ENCODE measurements at regions not wholly inside any gene's neighbourhood (a gene's known extent, or its start where the extent isn't known, plus 50 kb on each side); places are given as distances from the start of the nearest gene placed in this dataset.

DNA sequence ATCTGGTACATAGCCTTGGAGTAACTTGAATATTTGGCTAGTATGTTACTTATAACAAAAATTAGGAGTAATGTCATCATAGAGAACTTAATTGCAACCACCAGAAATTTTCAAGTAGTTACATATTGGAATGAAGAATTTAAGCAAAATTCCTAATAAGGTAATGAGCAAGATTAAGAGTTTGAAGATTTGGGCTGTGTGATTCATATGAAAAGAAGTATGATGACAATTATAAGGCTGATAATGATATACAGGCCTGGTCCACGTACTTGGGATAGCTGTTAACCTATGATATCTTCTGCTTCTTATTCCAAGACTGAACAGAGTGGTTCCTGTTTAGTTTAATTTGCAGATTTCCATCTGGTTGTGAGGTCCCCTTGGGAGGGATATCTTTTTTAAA, 463.9 kb downstream of the RAPGEF2 start:
- Histone ChIP-seq H3K27me3 (ENCODE audit: insufficient read depth in 3 of 3, low read length in 2 of 3) (no peaks in the 10 kb centered on the region), H3K4me1 (no peaks in the 10 kb centered on the region), H3K36me3 (ENCODE audit: insufficient read depth in 1 of 2, low read depth in 1 of 2) (no peaks in the 10 kb centered on the region), H3K4me3 (no peak overlapping the region), H3K9me3 (peaks cover 14% of the 10 kb centered on the region), H3K27ac (no peak overlapping the region)
- intact Hi-C loops (cut with DNase I), result no loop called here
- ATAC-seq (no peak), DNase-seq (no peak)
- 59 to 70% (median 65%) methylated on average over 1 of the region's 1 CpG for WGBS, 3 donors
- TF ChIP-seq, protein P1, sequence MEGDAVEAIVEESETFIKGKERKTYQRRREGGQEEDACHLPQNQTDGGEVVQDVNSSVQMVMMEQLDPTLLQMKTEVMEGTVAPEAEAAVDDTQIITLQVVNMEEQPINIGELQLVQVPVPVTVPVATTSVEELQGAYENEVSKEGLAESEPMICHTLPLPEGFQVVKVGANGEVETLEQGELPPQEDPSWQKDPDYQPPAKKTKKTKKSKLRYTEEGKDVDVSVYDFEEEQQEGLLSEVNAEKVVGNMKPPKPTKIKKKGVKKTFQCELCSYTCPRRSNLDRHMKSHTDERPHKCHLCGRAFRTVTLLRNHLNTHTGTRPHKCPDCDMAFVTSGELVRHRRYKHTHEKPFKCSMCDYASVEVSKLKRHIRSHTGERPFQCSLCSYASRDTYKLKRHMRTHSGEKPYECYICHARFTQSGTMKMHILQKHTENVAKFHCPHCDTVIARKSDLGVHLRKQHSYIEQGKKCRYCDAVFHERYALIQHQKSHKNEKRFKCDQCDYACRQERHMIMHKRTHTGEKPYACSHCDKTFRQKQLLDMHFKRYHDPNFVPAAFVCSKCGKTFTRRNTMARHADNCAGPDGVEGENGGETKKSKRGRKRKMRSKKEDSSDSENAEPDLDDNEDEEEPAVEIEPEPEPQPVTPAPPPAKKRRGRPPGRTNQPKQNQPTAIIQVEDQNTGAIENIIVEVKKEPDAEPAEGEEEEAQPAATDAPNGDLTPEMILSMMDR (IDR thresholded peaks at IDR 0.05), result no peak

GRCh38 chr4:159577241-159577640, 474.4 kb downstream of the RAPGEF2 start:
- no peak overlapping the region for H3K4me3 ChIP-seq
- H3K9me3 ChIP-seq, result no peaks in the 10 kb centered on the region
- intact Hi-C loops (cut with DNase I), result no loop called here
- H3K27ac ChIP-seq, result no peak overlapping the region
- WGBS, 3 donors, result 65 to 76% (median 68%) methylated on average over 2 of the region's 2 CpGs
- H3K4me1 ChIP-seq, result no peaks in the 10 kb centered on the region
- DNase-seq (no peak), ATAC-seq (no peak)
- TF ChIP-seq, protein P1 (IDR thresholded peaks at IDR 0.05), result no peak
- no peaks in the 10 kb centered on the region for H3K27me3 ChIP-seq (ENCODE audit: insufficient read depth in 3 of 3, low read length in 2 of 3)
- no peaks in the 10 kb centered on the region for H3K36me3 ChIP-seq (ENCODE audit: insufficient read depth in 1 of 2, low read depth in 1 of 2)

DNA sequence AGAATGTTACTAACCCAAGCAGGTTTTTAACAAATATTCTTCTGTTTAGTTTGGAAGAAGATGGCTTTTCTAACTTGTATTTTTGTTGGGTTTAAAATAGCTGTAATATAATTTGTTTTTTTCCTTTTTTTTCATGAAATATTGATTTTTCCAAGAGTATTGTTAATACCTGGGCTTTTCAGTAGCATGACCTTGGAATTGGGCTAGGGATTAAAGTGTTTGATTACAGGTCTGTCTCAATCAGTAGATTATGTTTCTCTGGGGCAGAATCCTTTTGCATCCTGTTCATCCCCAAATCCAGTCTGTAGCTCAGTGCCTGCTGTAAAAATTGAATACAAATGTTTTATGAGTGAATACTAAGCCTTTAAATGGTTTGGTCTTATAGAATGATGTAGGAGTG, 479.8 kb downstream of the RAPGEF2 start:
- TF ChIP-seq, protein P1 (IDR thresholded peaks at IDR 0.05), result no peak
- ATAC-seq (no peak), DNase-seq (no peak)
- Histone ChIP-seq H3K36me3 (ENCODE audit: insufficient read depth in 1 of 2, low read depth in 1 of 2) (no peaks in the 10 kb centered on the region), H3K4me3 (no peak overlapping the region), H3K27me3 (ENCODE audit: insufficient read depth in 3 of 3, low read length in 2 of 3) (peaks cover 0 to 3% (median 0%) of the 10 kb centered on the region in 3 donors), H3K27ac (no peak overlapping the region), H3K4me1 (no peaks in the 10 kb centered on the region), H3K9me3 (no peaks in the 10 kb centered on the region)
- intact Hi-C loops (cut with DNase I), result no loop called here

DNA sequence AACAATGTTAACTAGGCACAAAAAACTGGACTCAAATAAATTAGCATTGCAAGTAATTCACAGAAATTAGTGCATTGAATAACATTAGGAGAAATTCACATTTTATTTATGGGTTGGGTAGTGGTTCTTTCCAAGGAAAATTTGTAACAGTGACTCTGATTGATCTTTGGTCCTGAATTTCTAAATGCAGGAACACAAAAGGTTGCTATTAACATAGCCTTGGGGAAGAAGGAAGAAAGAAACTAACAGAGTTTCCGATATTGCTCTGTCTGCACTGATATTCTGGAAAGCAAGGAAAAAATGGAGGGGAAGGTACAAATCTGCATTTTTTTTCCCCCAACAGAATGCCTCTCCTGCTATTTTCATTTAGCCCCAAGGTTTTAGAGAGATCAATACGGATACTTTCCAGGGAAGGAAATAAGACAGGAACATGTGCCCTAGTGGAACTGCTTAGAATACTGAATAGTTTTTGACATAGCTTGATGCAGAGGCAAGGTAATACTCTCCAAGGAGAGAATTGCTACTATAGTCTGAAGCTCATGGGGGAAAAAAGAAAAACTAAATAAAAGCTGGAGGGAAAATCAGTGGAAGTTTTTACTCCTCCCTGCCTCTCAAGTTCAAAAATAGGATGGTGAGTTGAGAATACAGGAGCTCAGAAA, 490.1 kb downstream of the RAPGEF2 start:
- intact Hi-C loops (cut with DNase I), result no loop called here
- Histone ChIP-seq H3K27ac (no peak overlapping the region), H3K9me3 (no peaks in the 10 kb centered on the region), H3K36me3 (ENCODE audit: insufficient read depth in 1 of 2, low read depth in 1 of 2) (no peaks in the 10 kb centered on the region), H3K27me3 (ENCODE audit: insufficient read depth in 3 of 3, low read length in 2 of 3) (no peaks in the 10 kb centered on the region), H3K4me3 (no peak overlapping the region), H3K4me1 (no peaks in the 10 kb centered on the region)
- TF ChIP-seq, protein P1 (IDR thresholded peaks at IDR 0.05), result no peak
- 52 to 70% (median 67%) methylated on average over 2 of the region's 2 CpGs for WGBS, 3 donors
- ATAC-seq (no peak), DNase-seq (no peak)

- ATAC-seq (no peak), DNase-seq (no peak)
- intact Hi-C loops (cut with DNase I), result no loop called here
- no peak overlapping the region for H3K27ac ChIP-seq
- no peaks in the 10 kb centered on the region for H3K36me3 ChIP-seq (ENCODE audit: insufficient read depth in 1 of 2, low read depth in 1 of 2)
- TF ChIP-seq, protein P1 (IDR thresholded peaks at IDR 0.05), result no peak
- no peaks in the 10 kb centered on the region for H3K9me3 ChIP-seq
- WGBS, 3 donors, result 31 to 33% (median 32%) methylated on average over 4 of the region's 4 CpGs
- H3K4me3 ChIP-seq, result no peak overlapping the region
- no peaks in the 10 kb centered on the region for H3K27me3 ChIP-seq (ENCODE audit: insufficient read depth in 3 of 3, low read length in 2 of 3)
- no peaks in the 10 kb centered on the region for H3K4me1 ChIP-seq
These were observed 490.8 kb downstream of the RAPGEF2 start for GRCh38 chr4:159593681-159594080.
